GM23338 (cell line): ENCODE measurements at regions not wholly inside any gene's neighbourhood (a gene's known extent, or its start where the extent isn't known, plus 50 kb on each side); places are given as distances from the start of the nearest gene placed in this dataset.

Experiments
- ATAC-seq: fragments of 200-7000 bp; cut with Tn5 transposase; 3 replicates; pipeline ENCODE4 v1.9.1; 2020
- DNase-seq: peaks from one replicate; pipeline ENCODE4 v3.0.0-alpha.2; 2015; ENCODE audit warnings: low spot score
- H2AFZ ChIP-seq: fragments of 200-600 bp; sonication (generic); 2 replicates; pipeline ENCODE4 v1.8.0; 2016; ENCODE audit warnings: antibody characterized with exemption, mild to moderate bottlenecking, moderate library complexity
- H3F3A ChIP-seq: fragments of 200-600 bp; sonication (generic); replicated peaks from 2 replicates; pipeline ENCODE4 v1.8.0; 2017; ENCODE audit warnings: antibody characterized with exemption, mixed run types, low read depth
- H3K27ac ChIP-seq: fragments of 200-600 bp; sonication (generic); 2 replicates; pipeline ENCODE4 v1.6.1; 2016; ENCODE audit warnings: low read depth
- H3K27me3 ChIP-seq: fragments of 200-600 bp; sonication (generic); 2 replicates; pipeline ENCODE4 v1.8.0; 2016; ENCODE audit warnings: mild to moderate bottlenecking, mixed run types, moderate library complexity; ENCODE audit not compliant: insufficient read depth
- H3K36me3 ChIP-seq: fragments of 200-600 bp; sonication (generic); 2 replicates; pipeline ENCODE4 v1.8.0; 2016; ENCODE audit warnings: mild to moderate bottlenecking; ENCODE audit not compliant: insufficient read depth
- H3K4me1 ChIP-seq: fragments of 200-600 bp; sonication (generic); 2 replicates; pipeline ENCODE4 v1.8.0; 2016; ENCODE audit warnings: mild to moderate bottlenecking, moderate library complexity; ENCODE audit not compliant: insufficient read depth
- H3K4me2 ChIP-seq: fragments of 200-600 bp; sonication (generic); 2 replicates; pipeline ENCODE4 v1.7.1; 2017; ENCODE audit warnings: mixed run types
- H3K4me3 ChIP-seq: fragments of 200-600 bp; sonication (generic); 2 replicates; pipeline ENCODE4 v1.6.1; 2016; ENCODE audit warnings: mixed run types
- H3K79me2 ChIP-seq: fragments of 200-600 bp; sonication (generic); replicated peaks from 2 replicates; pipeline ENCODE4 v1.8.0; 2017; ENCODE audit warnings: mild to moderate bottlenecking; ENCODE audit not compliant: insufficient read depth
- H3K9me2 ChIP-seq: fragments of 200-600 bp; sonication (generic); 2 replicates; pipeline ENCODE4 v1.8.0; 2017; ENCODE audit not compliant: insufficient read depth
- H4K20me1 ChIP-seq: fragments of 200-600 bp; sonication (generic); replicated peaks from 2 replicates; pipeline ENCODE4 v1.8.0; 2017; ENCODE audit warnings: mild to moderate bottlenecking; ENCODE audit not compliant: insufficient read depth
- H3K27ac Mint-ChIP-seq: 2 replicates; pipeline ENCODE4 v1.8.0; 2020; ENCODE audit warnings: inconsistent platforms, mild to moderate bottlenecking, moderate library complexity, mixed read lengths
- H3K27me3 Mint-ChIP-seq: 3 replicates; pipeline ENCODE4 v1.8.0; 2022; ENCODE audit warnings: low read depth, mild to moderate bottlenecking, moderate library complexity, mixed read lengths, inconsistent platforms; ENCODE audit not compliant: insufficient read depth, poor library complexity
- H3K36me3 Mint-ChIP-seq: 3 replicates; pipeline ENCODE4 v1.8.0; 2021; ENCODE audit warnings: low read depth, mild to moderate bottlenecking, inconsistent platforms, moderate library complexity, mixed read lengths
- H3K4me1 Mint-ChIP-seq: 3 replicates; pipeline ENCODE4 v1.8.0; 2020; ENCODE audit warnings: mild to moderate bottlenecking, inconsistent platforms, mixed read lengths
- H3K4me3 Mint-ChIP-seq: 3 replicates; pipeline ENCODE4 v1.8.0; 2021; ENCODE audit warnings: moderate library complexity, mild to moderate bottlenecking, inconsistent platforms, mixed read lengths
- H3K9me3 Mint-ChIP-seq: 3 replicates; pipeline ENCODE4 v1.8.0; 2020; ENCODE audit warnings: moderate library complexity, mild to moderate bottlenecking, inconsistent platforms, mixed read lengths
- CREB1 ChIP-seq: fragments of 250-450 bp; sonication (Bioruptor Pico); IDR thresholded peaks from 2 replicates; pipeline ENCODE4 v1.5.0; 2020; ENCODE audit warnings: low read depth, mild to moderate bottlenecking, moderate library complexity
- CTCF ChIP-seq, 2 experiments: fragments of 200-600 bp in 1 of 2; sonication (generic) in 1 of 2; conservative IDR thresholded peaks; 2 replicates each; pipeline versions ENCODE4 v1.5.1 to v1.6.1; 2016 to 2017; ENCODE audit warnings: antibody characterized with exemption in 2 of 2, low read depth in 2 of 2, mild to moderate bottlenecking in 2 of 2, moderate library complexity in 1 of 2
- ETS1 ChIP-seq: IDR thresholded peaks from 2 replicates; pipeline ENCODE4 v1.6.1; 2016; ENCODE audit warnings: antibody characterized with exemption
- EZH2 ChIP-seq: fragments of 200-600 bp; sonication (generic); IDR thresholded peaks from one replicate; pipeline ENCODE4 v1.8.0; 2017; ENCODE audit warnings: antibody characterized with exemption, mild to moderate bottlenecking, low read depth; ENCODE audit not compliant: unreplicated experiment
- EZH2phosphoT487 ChIP-seq: fragments of 200-600 bp; sonication (generic); IDR thresholded peaks from one replicate; pipeline ENCODE4 v1.8.1; 2018; ENCODE audit warnings: antibody characterized with exemption; ENCODE audit not compliant: unreplicated experiment
- JUNB ChIP-seq: IDR thresholded peaks from one replicate; pipeline ENCODE4 v1.6.1; 2016; ENCODE audit warnings: antibody characterized with exemption; ENCODE audit not compliant: unreplicated experiment
- NANOG ChIP-seq: IDR thresholded peaks from 2 replicates; pipeline ENCODE4 v1.6.1; 2016; ENCODE audit warnings: antibody characterized with exemption, borderline replicate concordance
- POLR2AphosphoS5 ChIP-seq: IDR thresholded peaks from 2 replicates; pipeline ENCODE4 v1.6.1; 2016; ENCODE audit warnings: antibody characterized with exemption, low read depth
- REST ChIP-seq: IDR thresholded peaks from one replicate; pipeline ENCODE4 v1.6.1; 2018; ENCODE audit warnings: antibody characterized with exemption; ENCODE audit not compliant: unreplicated experiment
- STAT1 ChIP-seq: IDR thresholded peaks from one replicate; pipeline ENCODE4 v1.6.1; 2016; ENCODE audit warnings: antibody characterized with exemption; ENCODE audit not compliant: unreplicated experiment
- ZNF114 ChIP-seq: fragments of 250-450 bp; sonication (Bioruptor Pico); IDR thresholded peaks from 2 replicates; pipeline ENCODE4 v1.5.0; 2020; ENCODE audit warnings: mild to moderate bottlenecking, moderate library complexity
- ZNF331 ChIP-seq: fragments of 250-450 bp; sonication (Bioruptor Pico); IDR thresholded peaks from 2 replicates; pipeline ENCODE4 v1.5.0; 2020; ENCODE audit warnings: low read depth, mild to moderate bottlenecking, moderate library complexity
- ZNF462 ChIP-seq: fragments of 250-450 bp; sonication (Bioruptor Pico); IDR thresholded peaks from 2 replicates; pipeline ENCODE4 v1.5.0; 2020; ENCODE audit warnings: mild to moderate bottlenecking, moderate library complexity

- Mint-ChIP-seq H3K4me1 (peaks cover 15% of the 10 kb centered on the region; the same call in 2 of the 3 replicates), H3K27ac (no peak overlapping the region), H3K36me3 (no peaks in the 10 kb centered on the region), H3K4me3 (no peak overlapping the region), H3K9me3 (no peaks in the 10 kb centered on the region), H3K27me3 (no peaks in the 10 kb centered on the region)
- Histone ChIP-seq H3K9me2 (no peaks in the 10 kb centered on the region; the same call in 1 of the 2 replicates), H4K20me1 (no peaks in the 10 kb centered on the region), H3K27me3 (no peaks in the 10 kb centered on the region), H3F3A (no peaks in the 10 kb centered on the region), H3K36me3 (no peaks in the 10 kb centered on the region), H3K4me3 (no peak overlapping the region), H2AFZ (no peak overlapping the region), H3K4me2 (0 out of 2 replicates have a peak overlapping the region, but pooled peaks have one; percentile 49), H3K27ac (no peak overlapping the region), H3K79me2 (no peaks in the 10 kb centered on the region), H3K4me1 (peaks cover 18% of the 10 kb centered on the region)
- DNase-seq: no peak
- TF ChIP-seq ETS1: no peak
- no peak for TF ChIP-seq REST
- no peak for TF ChIP-seq NANOG
- no peak for TF ChIP-seq ZNF331 (CRISPR knock-in tag)
- no peak for TF ChIP-seq STAT1
- no peak for TF ChIP-seq CREB1 (CRISPR knock-in tag)
- TF ChIP-seq ZNF462: no peak
- TF ChIP-seq EZH2phosphoT487: no peak
- no peak for TF ChIP-seq ZNF114 (CRISPR knock-in tag)
- no peak for TF ChIP-seq CTCF (conservative IDR thresholded peaks at IDR 0.05; ENCODE audit: low read depth in 2 of 2)
- no peak for TF ChIP-seq POLR2AphosphoS5
- no peak for TF ChIP-seq JUNB
- TF ChIP-seq EZH2: no peak
- ATAC-seq: no peak
Measured at GRCh38 chr10:21130108-21130507, 233.0 kb upstream of the NEBL start.
